GM23338 (cell line): ENCODE measurements at regions not wholly inside any gene's neighbourhood (a gene's known extent, or its start where the extent isn't known, plus 50 kb on each side); places are given as distances from the start of the nearest gene placed in this dataset.

Experiments
- ATAC-seq: fragments of 200-7000 bp; cut with Tn5 transposase; 3 replicates; pipeline ENCODE4 v1.9.1; 2020
- DNase-seq: peaks from one replicate; pipeline ENCODE4 v3.0.0-alpha.2; 2015; ENCODE audit warnings: low spot score
- H2AFZ ChIP-seq: fragments of 200-600 bp; sonication (generic); 2 replicates; pipeline ENCODE4 v1.8.0; 2016; ENCODE audit warnings: antibody characterized with exemption, mild to moderate bottlenecking, moderate library complexity
- H3F3A ChIP-seq: fragments of 200-600 bp; sonication (generic); replicated peaks from 2 replicates; pipeline ENCODE4 v1.8.0; 2017; ENCODE audit warnings: antibody characterized with exemption, mixed run types, low read depth
- H3K27ac ChIP-seq: fragments of 200-600 bp; sonication (generic); 2 replicates; pipeline ENCODE4 v1.6.1; 2016; ENCODE audit warnings: low read depth
- H3K27me3 ChIP-seq: fragments of 200-600 bp; sonication (generic); 2 replicates; pipeline ENCODE4 v1.8.0; 2016; ENCODE audit warnings: mild to moderate bottlenecking, mixed run types, moderate library complexity; ENCODE audit not compliant: insufficient read depth
- H3K36me3 ChIP-seq: fragments of 200-600 bp; sonication (generic); 2 replicates; pipeline ENCODE4 v1.8.0; 2016; ENCODE audit warnings: mild to moderate bottlenecking; ENCODE audit not compliant: insufficient read depth
- H3K4me1 ChIP-seq: fragments of 200-600 bp; sonication (generic); 2 replicates; pipeline ENCODE4 v1.8.0; 2016; ENCODE audit warnings: mild to moderate bottlenecking, moderate library complexity; ENCODE audit not compliant: insufficient read depth
- H3K4me2 ChIP-seq: fragments of 200-600 bp; sonication (generic); 2 replicates; pipeline ENCODE4 v1.7.1; 2017; ENCODE audit warnings: mixed run types
- H3K4me3 ChIP-seq: fragments of 200-600 bp; sonication (generic); 2 replicates; pipeline ENCODE4 v1.6.1; 2016; ENCODE audit warnings: mixed run types
- H3K79me2 ChIP-seq: fragments of 200-600 bp; sonication (generic); replicated peaks from 2 replicates; pipeline ENCODE4 v1.8.0; 2017; ENCODE audit warnings: mild to moderate bottlenecking; ENCODE audit not compliant: insufficient read depth
- H3K9me2 ChIP-seq: fragments of 200-600 bp; sonication (generic); 2 replicates; pipeline ENCODE4 v1.8.0; 2017; ENCODE audit not compliant: insufficient read depth
- H4K20me1 ChIP-seq: fragments of 200-600 bp; sonication (generic); replicated peaks from 2 replicates; pipeline ENCODE4 v1.8.0; 2017; ENCODE audit warnings: mild to moderate bottlenecking; ENCODE audit not compliant: insufficient read depth
- H3K27ac Mint-ChIP-seq: 2 replicates; pipeline ENCODE4 v1.8.0; 2020; ENCODE audit warnings: inconsistent platforms, mild to moderate bottlenecking, moderate library complexity, mixed read lengths
- H3K27me3 Mint-ChIP-seq: 3 replicates; pipeline ENCODE4 v1.8.0; 2022; ENCODE audit warnings: low read depth, mild to moderate bottlenecking, moderate library complexity, mixed read lengths, inconsistent platforms; ENCODE audit not compliant: insufficient read depth, poor library complexity
- H3K36me3 Mint-ChIP-seq: 3 replicates; pipeline ENCODE4 v1.8.0; 2021; ENCODE audit warnings: low read depth, mild to moderate bottlenecking, inconsistent platforms, moderate library complexity, mixed read lengths
- H3K4me1 Mint-ChIP-seq: 3 replicates; pipeline ENCODE4 v1.8.0; 2020; ENCODE audit warnings: mild to moderate bottlenecking, inconsistent platforms, mixed read lengths
- H3K4me3 Mint-ChIP-seq: 3 replicates; pipeline ENCODE4 v1.8.0; 2021; ENCODE audit warnings: moderate library complexity, mild to moderate bottlenecking, inconsistent platforms, mixed read lengths
- H3K9me3 Mint-ChIP-seq: 3 replicates; pipeline ENCODE4 v1.8.0; 2020; ENCODE audit warnings: moderate library complexity, mild to moderate bottlenecking, inconsistent platforms, mixed read lengths
- CREB1 ChIP-seq: fragments of 250-450 bp; sonication (Bioruptor Pico); IDR thresholded peaks from 2 replicates; pipeline ENCODE4 v1.5.0; 2020; ENCODE audit warnings: low read depth, mild to moderate bottlenecking, moderate library complexity
- EZH2 ChIP-seq: fragments of 200-600 bp; sonication (generic); IDR thresholded peaks from one replicate; pipeline ENCODE4 v1.8.0; 2017; ENCODE audit warnings: antibody characterized with exemption, mild to moderate bottlenecking, low read depth; ENCODE audit not compliant: unreplicated experiment
- EZH2phosphoT487 ChIP-seq: fragments of 200-600 bp; sonication (generic); IDR thresholded peaks from one replicate; pipeline ENCODE4 v1.8.1; 2018; ENCODE audit warnings: antibody characterized with exemption; ENCODE audit not compliant: unreplicated experiment
- JUNB ChIP-seq: IDR thresholded peaks from one replicate; pipeline ENCODE4 v1.6.1; 2016; ENCODE audit warnings: antibody characterized with exemption; ENCODE audit not compliant: unreplicated experiment
- NANOG ChIP-seq: IDR thresholded peaks from 2 replicates; pipeline ENCODE4 v1.6.1; 2016; ENCODE audit warnings: antibody characterized with exemption, borderline replicate concordance
- POLR2AphosphoS5 ChIP-seq: IDR thresholded peaks from 2 replicates; pipeline ENCODE4 v1.6.1; 2016; ENCODE audit warnings: antibody characterized with exemption, low read depth
- STAT1 ChIP-seq: IDR thresholded peaks from one replicate; pipeline ENCODE4 v1.6.1; 2016; ENCODE audit warnings: antibody characterized with exemption; ENCODE audit not compliant: unreplicated experiment
- ZNF114 ChIP-seq: fragments of 250-450 bp; sonication (Bioruptor Pico); IDR thresholded peaks from 2 replicates; pipeline ENCODE4 v1.5.0; 2020; ENCODE audit warnings: mild to moderate bottlenecking, moderate library complexity
- ZNF331 ChIP-seq: fragments of 250-450 bp; sonication (Bioruptor Pico); IDR thresholded peaks from 2 replicates; pipeline ENCODE4 v1.5.0; 2020; ENCODE audit warnings: low read depth, mild to moderate bottlenecking, moderate library complexity
- TF ChIP-seq, protein P1 (sequence below): IDR thresholded peaks from one replicate; pipeline ENCODE4 v1.6.1; 2018; ENCODE audit warnings: antibody characterized with exemption; ENCODE audit not compliant: unreplicated experiment
- TF ChIP-seq, protein P2 (sequence below): IDR thresholded peaks from 2 replicates; pipeline ENCODE4 v1.6.1; 2016; ENCODE audit warnings: antibody characterized with exemption
- TF ChIP-seq, protein P3 (sequence below), 2 experiments: fragments of 200-600 bp in 1 of 2; sonication (generic) in 1 of 2; conservative IDR thresholded peaks; 2 replicates each; pipeline versions ENCODE4 v1.5.1 to v1.6.1; 2016 to 2017; ENCODE audit warnings: antibody characterized with exemption in 2 of 2, low read depth in 2 of 2, mild to moderate bottlenecking in 2 of 2, moderate library complexity in 1 of 2

DNA sequence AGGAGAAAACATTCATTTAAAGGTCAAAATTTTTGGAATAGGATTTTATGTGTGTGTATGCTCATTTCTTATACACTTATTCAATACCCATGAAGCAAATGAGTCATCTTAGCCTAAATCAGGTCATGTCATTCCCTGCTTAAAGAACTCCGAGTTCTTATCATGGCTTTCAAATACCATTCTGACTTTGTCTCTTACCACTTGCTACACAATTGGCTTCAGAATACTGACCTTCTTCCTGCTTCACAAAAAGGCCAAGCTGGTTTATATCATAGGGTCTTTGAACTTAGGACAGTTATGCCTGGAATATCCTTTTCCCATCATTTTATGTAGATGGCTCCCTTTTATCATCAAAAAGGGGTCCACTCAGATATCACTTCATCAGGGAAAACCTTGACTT is 652.2 kb upstream of the WWC1 start:
- no peak for TF ChIP-seq NANOG
- no peak for TF ChIP-seq ZNF331 (CRISPR knock-in tag)
- no peak for TF ChIP-seq ZNF114
- Mint-ChIP-seq H3K36me3 (no peaks in the 10 kb centered on the region), H3K9me3 (no peaks in the 10 kb centered on the region), H3K27me3 (no peaks in the 10 kb centered on the region), H3K4me1 (peaks cover 3% of the 10 kb centered on the region; the same call in 1 of the 3 replicates), H3K4me3 (no peak overlapping the region), H3K27ac (no peak overlapping the region)
- Histone ChIP-seq H3K27me3 (no peaks in the 10 kb centered on the region), H4K20me1 (no peaks in the 10 kb centered on the region), H3K9me2 (no peaks in the 10 kb centered on the region), H3K4me3 (no peak overlapping the region), H3K36me3 (no peaks in the 10 kb centered on the region), H3K4me1 (no peaks in the 10 kb centered on the region), H3K4me2 (no peak overlapping the region), H3K79me2 (no peaks in the 10 kb centered on the region), H3F3A (no peaks in the 10 kb centered on the region), H3K27ac (no peak overlapping the region), H2AFZ (no peak overlapping the region)
- DNase-seq (no peak), ATAC-seq (no peak)

DNA sequence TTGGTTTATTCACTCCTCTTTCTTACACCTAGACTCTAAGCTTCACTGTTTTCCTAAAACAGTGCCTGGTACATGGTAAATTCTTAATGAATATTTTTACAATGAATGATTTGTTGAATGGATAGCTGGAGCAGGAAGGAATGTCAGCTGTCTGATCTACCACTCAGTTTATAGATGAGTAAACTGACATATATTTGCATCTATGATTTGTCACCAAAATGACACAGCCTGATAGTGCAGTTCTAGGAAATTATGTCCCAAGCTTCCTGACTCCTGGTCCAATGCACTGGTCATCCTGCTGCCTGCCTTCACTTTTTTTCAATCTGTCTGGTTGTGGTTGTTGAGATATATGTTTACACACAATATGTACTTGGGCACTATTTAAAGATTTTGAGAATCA is 651.7 kb upstream of the WWC1 start:
- no peak overlapping the region for H2AFZ ChIP-seq
- no peaks in the 10 kb centered on the region for H3K27me3 ChIP-seq
- no peak overlapping the region for H3K27ac Mint-ChIP-seq
- no peaks in the 10 kb centered on the region for H3K79me2 ChIP-seq
- no peak overlapping the region for H3K4me3 ChIP-seq
- ATAC-seq (no peak), DNase-seq (no peak)
- H3K9me2 ChIP-seq: no peaks in the 10 kb centered on the region
- no peaks in the 10 kb centered on the region for H4K20me1 ChIP-seq
- peaks cover 3% of the 10 kb centered on the region; the same call in 1 of the 3 replicates for H3K4me1 Mint-ChIP-seq
- no peak overlapping the region for H3K27ac ChIP-seq
- H3K9me3 Mint-ChIP-seq: no peaks in the 10 kb centered on the region
- H3K4me3 Mint-ChIP-seq: no peak overlapping the region
- no peaks in the 10 kb centered on the region for H3F3A ChIP-seq
- H3K36me3 ChIP-seq: no peaks in the 10 kb centered on the region
- H3K4me2 ChIP-seq: no peak overlapping the region
- no peaks in the 10 kb centered on the region for H3K4me1 ChIP-seq
- no peaks in the 10 kb centered on the region for H3K36me3 Mint-ChIP-seq
- H3K27me3 Mint-ChIP-seq: no peaks in the 10 kb centered on the region
- no peak for TF ChIP-seq POLR2AphosphoS5
- TF ChIP-seq, protein P1, sequence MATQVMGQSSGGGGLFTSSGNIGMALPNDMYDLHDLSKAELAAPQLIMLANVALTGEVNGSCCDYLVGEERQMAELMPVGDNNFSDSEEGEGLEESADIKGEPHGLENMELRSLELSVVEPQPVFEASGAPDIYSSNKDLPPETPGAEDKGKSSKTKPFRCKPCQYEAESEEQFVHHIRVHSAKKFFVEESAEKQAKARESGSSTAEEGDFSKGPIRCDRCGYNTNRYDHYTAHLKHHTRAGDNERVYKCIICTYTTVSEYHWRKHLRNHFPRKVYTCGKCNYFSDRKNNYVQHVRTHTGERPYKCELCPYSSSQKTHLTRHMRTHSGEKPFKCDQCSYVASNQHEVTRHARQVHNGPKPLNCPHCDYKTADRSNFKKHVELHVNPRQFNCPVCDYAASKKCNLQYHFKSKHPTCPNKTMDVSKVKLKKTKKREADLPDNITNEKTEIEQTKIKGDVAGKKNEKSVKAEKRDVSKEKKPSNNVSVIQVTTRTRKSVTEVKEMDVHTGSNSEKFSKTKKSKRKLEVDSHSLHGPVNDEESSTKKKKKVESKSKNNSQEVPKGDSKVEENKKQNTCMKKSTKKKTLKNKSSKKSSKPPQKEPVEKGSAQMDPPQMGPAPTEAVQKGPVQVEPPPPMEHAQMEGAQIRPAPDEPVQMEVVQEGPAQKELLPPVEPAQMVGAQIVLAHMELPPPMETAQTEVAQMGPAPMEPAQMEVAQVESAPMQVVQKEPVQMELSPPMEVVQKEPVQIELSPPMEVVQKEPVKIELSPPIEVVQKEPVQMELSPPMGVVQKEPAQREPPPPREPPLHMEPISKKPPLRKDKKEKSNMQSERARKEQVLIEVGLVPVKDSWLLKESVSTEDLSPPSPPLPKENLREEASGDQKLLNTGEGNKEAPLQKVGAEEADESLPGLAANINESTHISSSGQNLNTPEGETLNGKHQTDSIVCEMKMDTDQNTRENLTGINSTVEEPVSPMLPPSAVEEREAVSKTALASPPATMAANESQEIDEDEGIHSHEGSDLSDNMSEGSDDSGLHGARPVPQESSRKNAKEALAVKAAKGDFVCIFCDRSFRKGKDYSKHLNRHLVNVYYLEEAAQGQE: no peak
- no peak for TF ChIP-seq ZNF114
- no peak for TF ChIP-seq EZH2phosphoT487
- no peak for TF ChIP-seq ZNF331 (CRISPR knock-in tag)
- TF ChIP-seq, protein P2, sequence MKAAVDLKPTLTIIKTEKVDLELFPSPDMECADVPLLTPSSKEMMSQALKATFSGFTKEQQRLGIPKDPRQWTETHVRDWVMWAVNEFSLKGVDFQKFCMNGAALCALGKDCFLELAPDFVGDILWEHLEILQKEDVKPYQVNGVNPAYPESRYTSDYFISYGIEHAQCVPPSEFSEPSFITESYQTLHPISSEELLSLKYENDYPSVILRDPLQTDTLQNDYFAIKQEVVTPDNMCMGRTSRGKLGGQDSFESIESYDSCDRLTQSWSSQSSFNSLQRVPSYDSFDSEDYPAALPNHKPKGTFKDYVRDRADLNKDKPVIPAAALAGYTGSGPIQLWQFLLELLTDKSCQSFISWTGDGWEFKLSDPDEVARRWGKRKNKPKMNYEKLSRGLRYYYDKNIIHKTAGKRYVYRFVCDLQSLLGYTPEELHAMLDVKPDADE: no peak
- TF ChIP-seq, protein P3, sequence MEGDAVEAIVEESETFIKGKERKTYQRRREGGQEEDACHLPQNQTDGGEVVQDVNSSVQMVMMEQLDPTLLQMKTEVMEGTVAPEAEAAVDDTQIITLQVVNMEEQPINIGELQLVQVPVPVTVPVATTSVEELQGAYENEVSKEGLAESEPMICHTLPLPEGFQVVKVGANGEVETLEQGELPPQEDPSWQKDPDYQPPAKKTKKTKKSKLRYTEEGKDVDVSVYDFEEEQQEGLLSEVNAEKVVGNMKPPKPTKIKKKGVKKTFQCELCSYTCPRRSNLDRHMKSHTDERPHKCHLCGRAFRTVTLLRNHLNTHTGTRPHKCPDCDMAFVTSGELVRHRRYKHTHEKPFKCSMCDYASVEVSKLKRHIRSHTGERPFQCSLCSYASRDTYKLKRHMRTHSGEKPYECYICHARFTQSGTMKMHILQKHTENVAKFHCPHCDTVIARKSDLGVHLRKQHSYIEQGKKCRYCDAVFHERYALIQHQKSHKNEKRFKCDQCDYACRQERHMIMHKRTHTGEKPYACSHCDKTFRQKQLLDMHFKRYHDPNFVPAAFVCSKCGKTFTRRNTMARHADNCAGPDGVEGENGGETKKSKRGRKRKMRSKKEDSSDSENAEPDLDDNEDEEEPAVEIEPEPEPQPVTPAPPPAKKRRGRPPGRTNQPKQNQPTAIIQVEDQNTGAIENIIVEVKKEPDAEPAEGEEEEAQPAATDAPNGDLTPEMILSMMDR (conservative IDR thresholded peaks at IDR 0.05; ENCODE audit: low read depth in 2 of 2): no peak
- no peak for TF ChIP-seq JUNB
- TF ChIP-seq EZH2: no peak
- no peak for TF ChIP-seq NANOG
- TF ChIP-seq CREB1 (CRISPR knock-in tag): no peak
- TF ChIP-seq STAT1: no peak
